ENCODE measurements at regions not wholly inside any gene's neighbourhood (a gene's known extent, or its start where the extent isn't known, plus 50 kb on each side); places are given as distances from the start of the nearest gene placed in this dataset.

GRCh38 chr2:22043784-22044183, 920.0 kb downstream of the TDRD15 start:
- no peaks in the 10 kb centered on the region for H3K9me3 ChIP-seq

GRCh38 chr2:22055784-22056620, 932.2 kb downstream of the TDRD15 start:
- H3K4me1 ChIP-seq = no peaks in the 10 kb centered on the region
- H3K4me3 ChIP-seq = no peak overlapping the region
- intact Hi-C loops (cut with DNase I) = no loop called here
- no peaks in the 10 kb centered on the region for H3K9me3 ChIP-seq
- no peaks in the 10 kb centered on the region for H3K27me3 ChIP-seq
- no peaks in the 10 kb centered on the region for H3K36me3 ChIP-seq
- TF ChIP-seq CTCF (IDR thresholded peaks at IDR 0.05) (no peak), POLR2AphosphoS5 (IDR thresholded peaks at IDR 0.05; ENCODE audit: insufficient read depth in 1 of 2, low read depth in 1 of 2) (no peak), POLR2A (IDR thresholded peaks at IDR 0.05) (no peak)
- no peak for DNase-seq (ENCODE audit: extremely low spot score in 2 of 2)
- H3K27ac ChIP-seq = no peak overlapping the region

More at GRCh38 chr2:22043784-22044183, 920.0 kb downstream of the TDRD15 start:
- H3K36me3 ChIP-seq = no peaks in the 10 kb centered on the region
- TF ChIP-seq POLR2AphosphoS5 (IDR thresholded peaks at IDR 0.05; ENCODE audit: insufficient read depth in 1 of 2, low read depth in 1 of 2) (no peak), POLR2A (IDR thresholded peaks at IDR 0.05) (no peak), CTCF (IDR thresholded peaks at IDR 0.05) (no peak)
- H3K27ac ChIP-seq = no peak overlapping the region
- H3K4me1 ChIP-seq = no peaks in the 10 kb centered on the region
- no peak for DNase-seq (ENCODE audit: extremely low spot score in 2 of 2)
- H3K27me3 ChIP-seq = no peaks in the 10 kb centered on the region
- no peak overlapping the region for H3K4me3 ChIP-seq
- intact Hi-C loops (cut with DNase I) = no loop called here

- Histone ChIP-seq H3K4me3 (no peak overlapping the region), H3K36me3 (no peaks in the 10 kb centered on the region), H3K9me3 (no peaks in the 10 kb centered on the region), H3K27me3 (no peaks in the 10 kb centered on the region), H3K4me1 (no peaks in the 10 kb centered on the region), H3K27ac (no peak overlapping the region)
- DNase-seq (ENCODE audit: extremely low spot score in 2 of 2) = no peak
- TF ChIP-seq CTCF (IDR thresholded peaks at IDR 0.05) (no peak), POLR2A (IDR thresholded peaks at IDR 0.05) (no peak), POLR2AphosphoS5 (IDR thresholded peaks at IDR 0.05; ENCODE audit: insufficient read depth in 1 of 2, low read depth in 1 of 2) (no peak)
- intact Hi-C loops (cut with DNase I) = no loop called here
These were observed 932.9 kb downstream of the TDRD15 start for GRCh38 chr2:22056621-22057132.

GRCh38 chr2:22062679-22063078, 938.9 kb downstream of the TDRD15 start:
- H3K36me3 ChIP-seq = no peaks in the 10 kb centered on the region
- intact Hi-C loops (cut with DNase I) = no loop called here
- DNase-seq (ENCODE audit: extremely low spot score in 2 of 2) = no peak
- no peaks in the 10 kb centered on the region for H3K9me3 ChIP-seq
- H3K27me3 ChIP-seq = no peaks in the 10 kb centered on the region
- TF ChIP-seq POLR2A (IDR thresholded peaks at IDR 0.05) = no peak
- TF ChIP-seq CTCF (IDR thresholded peaks at IDR 0.05) = no peak
- no peak for TF ChIP-seq POLR2AphosphoS5 (IDR thresholded peaks at IDR 0.05; ENCODE audit: insufficient read depth in 1 of 2, low read depth in 1 of 2)
- H3K4me1 ChIP-seq = no peaks in the 10 kb centered on the region
- H3K4me3 ChIP-seq = no peak overlapping the region
- no peak overlapping the region for H3K27ac ChIP-seq

GRCh38 chr2:22076454-22076853, 952.7 kb downstream of the TDRD15 start:
- TF ChIP-seq POLR2AphosphoS5 (IDR thresholded peaks at IDR 0.05; ENCODE audit: insufficient read depth in 1 of 2, low read depth in 1 of 2) (no peak), CTCF (IDR thresholded peaks at IDR 0.05) (no peak), POLR2A (IDR thresholded peaks at IDR 0.05) (no peak)
- H3K9me3 ChIP-seq = no peaks in the 10 kb centered on the region
- H3K4me3 ChIP-seq = no peak overlapping the region
- H3K27me3 ChIP-seq = no peaks in the 10 kb centered on the region
- no peak overlapping the region for H3K27ac ChIP-seq
- DNase-seq (ENCODE audit: extremely low spot score in 2 of 2) = no peak
- H3K4me1 ChIP-seq = no peaks in the 10 kb centered on the region
- intact Hi-C loops (cut with DNase I) = no loop called here
- H3K36me3 ChIP-seq = no peaks in the 10 kb centered on the region

All from vagina (tissue), 2 donors.